ENCODE measurements at regions not wholly inside any gene's neighbourhood (a gene's known extent, or its start where the extent isn't known, plus 50 kb on each side); places are given as distances from the start of the nearest gene placed in this dataset.

- Histone ChIP-seq H3K4me1 (ENCODE audit: control insufficient read depth in 1 of 2, insufficient read depth in 2 of 2, low read length in 2 of 2) (peaks cover 0 to 8% of the 10 kb centered on the region in 2 donors), H3K9ac (ENCODE audit: low read depth in 1 of 2, low read length in 2 of 2) (no peak overlapping the region)
Observed at GRCh38 chr3:196147116-196147515, 64.1 kb downstream of the ZDHHC19 start.

GRCh38 chr3:196145468-196146262, 63.8 kb upstream of the TFRC start:
- Histone ChIP-seq H3K27me3 (ENCODE audit: control insufficient read depth in 1 of 2, insufficient read depth in 2 of 2, low read length in 2 of 2) (no peaks in the 10 kb centered on the region), H3K4me1 (ENCODE audit: control insufficient read depth in 1 of 2, insufficient read depth in 2 of 2, low read length in 2 of 2) (peaks cover 0 to 8% of the 10 kb centered on the region in 2 donors), H3K4me3 (ENCODE audit: low read depth in 1 of 2, low read length in 2 of 2) (no peak overlapping the region), H3K27ac (ENCODE audit: low read depth, low read length) (no peak overlapping the region), H3K9ac (ENCODE audit: low read depth in 1 of 2, low read length in 2 of 2) (no peak overlapping the region), H3K36me3 (ENCODE audit: control insufficient read depth in 1 of 2, insufficient read depth in 2 of 2, low read length in 2 of 2) (no peaks in the 10 kb centered on the region), H3K9me3 (ENCODE audit: control insufficient read depth in 1 of 2, low read length in 2 of 2) (peaks cover 0 to 4% of the 10 kb centered on the region in 2 donors)

More at GRCh38 chr3:196147116-196147515, 64.1 kb downstream of the ZDHHC19 start:
- Histone ChIP-seq H3K4me3 (ENCODE audit: low read depth in 1 of 2, low read length in 2 of 2) (no peak overlapping the region), H3K36me3 (ENCODE audit: control insufficient read depth in 1 of 2, insufficient read depth in 2 of 2, low read length in 2 of 2) (no peaks in the 10 kb centered on the region), H3K27me3 (ENCODE audit: control insufficient read depth in 1 of 2, insufficient read depth in 2 of 2, low read length in 2 of 2) (no peaks in the 10 kb centered on the region), H3K27ac (ENCODE audit: low read depth, low read length) (no peak overlapping the region), H3K9me3 (ENCODE audit: control insufficient read depth in 1 of 2, low read length in 2 of 2) (peaks cover 0 to 4% of the 10 kb centered on the region in 2 donors)

DNA sequence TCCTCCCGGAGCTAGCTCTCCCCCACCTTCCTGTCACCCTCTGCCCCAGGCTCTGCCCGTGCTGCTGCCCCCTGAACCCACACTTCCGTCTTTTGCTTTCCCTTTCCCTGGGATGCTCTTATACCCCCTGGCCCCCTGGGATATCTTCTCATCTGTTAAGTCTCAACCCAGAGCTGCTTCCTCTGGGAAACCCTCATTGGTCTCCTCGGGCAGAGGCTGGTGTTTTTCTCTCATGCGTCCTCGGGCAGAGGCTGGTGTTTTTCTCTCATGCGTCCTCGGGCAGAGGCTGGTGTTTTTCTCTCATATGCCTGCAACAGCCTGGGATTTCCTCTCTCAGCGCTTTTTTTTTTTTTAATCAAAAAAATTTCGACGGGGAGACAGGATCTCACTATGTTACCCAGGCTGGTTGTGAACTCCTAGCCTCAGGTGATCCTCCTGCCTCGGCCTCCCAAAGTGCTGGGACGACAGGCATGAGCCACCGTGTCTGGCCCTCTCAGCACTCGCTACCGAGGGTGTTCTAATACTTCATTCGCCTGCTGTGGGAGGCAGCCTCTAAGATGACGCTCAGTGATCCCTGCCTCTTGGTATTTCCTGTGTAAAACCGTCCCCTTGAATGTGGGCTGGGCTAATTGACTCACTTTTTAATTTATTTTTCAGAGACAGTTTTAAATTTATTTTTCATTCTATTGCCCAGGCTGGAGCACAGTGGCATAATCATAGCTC, 62.7 kb upstream of the TFRC start:
- Histone ChIP-seq H3K9ac (ENCODE audit: low read depth in 1 of 2, low read length in 2 of 2) (no peak overlapping the region), H3K4me3 (ENCODE audit: low read depth in 1 of 2, low read length in 2 of 2) (no peak overlapping the region), H3K4me1 (ENCODE audit: control insufficient read depth in 1 of 2, insufficient read depth in 2 of 2, low read length in 2 of 2) (peaks cover 0 to 8% of the 10 kb centered on the region in 2 donors), H3K27ac (ENCODE audit: low read depth, low read length) (no peak overlapping the region), H3K9me3 (ENCODE audit: control insufficient read depth in 1 of 2, low read length in 2 of 2) (no peaks in the 10 kb centered on the region), H3K36me3 (ENCODE audit: control insufficient read depth in 1 of 2, insufficient read depth in 2 of 2, low read length in 2 of 2) (no peaks in the 10 kb centered on the region), H3K27me3 (ENCODE audit: control insufficient read depth in 1 of 2, insufficient read depth in 2 of 2, low read length in 2 of 2) (no peaks in the 10 kb centered on the region)

DNA sequence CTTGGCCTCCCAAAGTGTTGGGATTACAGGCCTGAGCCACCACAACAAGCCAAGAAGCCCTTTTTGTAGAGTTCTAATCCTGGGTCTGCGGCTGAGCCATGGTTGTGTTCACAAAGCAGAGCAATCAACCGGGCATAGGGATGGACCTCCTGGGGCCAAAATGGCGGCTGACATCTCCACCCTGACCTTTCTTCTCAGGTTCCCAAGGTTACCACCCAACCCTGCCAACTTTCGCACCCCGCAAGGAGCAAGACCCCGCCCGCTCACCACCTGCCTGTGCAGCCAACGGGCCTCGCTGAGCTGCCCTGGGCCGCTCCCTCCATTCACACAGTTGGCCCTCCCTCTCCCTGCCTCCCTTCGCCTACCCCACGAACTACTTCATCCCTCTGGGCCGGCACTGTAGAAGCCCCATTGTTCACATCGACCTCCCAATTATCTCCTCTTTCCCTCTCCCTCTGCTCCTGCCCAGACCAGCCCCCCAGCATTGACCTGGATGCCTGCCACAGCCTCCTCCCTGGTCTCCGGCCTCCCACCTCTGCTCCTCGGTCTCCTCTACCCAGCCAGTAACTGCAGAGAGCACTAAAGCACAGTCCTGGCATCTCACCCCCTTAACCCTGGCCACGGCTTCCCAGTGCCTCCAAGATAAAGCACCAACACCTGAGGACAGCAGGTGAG, 62.0 kb upstream of the TFRC start:
- no peaks in the 10 kb centered on the region for H3K36me3 ChIP-seq (ENCODE audit: control insufficient read depth in 1 of 2, insufficient read depth in 2 of 2, low read length in 2 of 2)
- no peak overlapping the region for H3K9ac ChIP-seq (ENCODE audit: low read depth in 1 of 2, low read length in 2 of 2)
- H3K4me3 ChIP-seq (ENCODE audit: low read depth in 1 of 2, low read length in 2 of 2) = no peak overlapping the region
- H3K9me3 ChIP-seq (ENCODE audit: control insufficient read depth in 1 of 2, low read length in 2 of 2) = no peaks in the 10 kb centered on the region
- H3K4me1 ChIP-seq (ENCODE audit: control insufficient read depth in 1 of 2, insufficient read depth in 2 of 2, low read length in 2 of 2) = peaks cover 0 to 8% of the 10 kb centered on the region in 2 donors
- no peak overlapping the region for H3K27ac ChIP-seq (ENCODE audit: low read depth, low read length)
- no peaks in the 10 kb centered on the region for H3K27me3 ChIP-seq (ENCODE audit: control insufficient read depth in 1 of 2, insufficient read depth in 2 of 2, low read length in 2 of 2)

- H3K36me3 ChIP-seq (ENCODE audit: control insufficient read depth in 1 of 2, insufficient read depth in 2 of 2, low read length in 2 of 2) = no peaks in the 10 kb centered on the region
- peak overlapping the region; percentile 3 for H3K27ac ChIP-seq (ENCODE audit: low read depth, low read length)
- H3K4me3 ChIP-seq (ENCODE audit: low read depth in 1 of 2, low read length in 2 of 2) = peak overlapping the region in 1 of 2 donors; percentile 17
- no peaks in the 10 kb centered on the region for H3K27me3 ChIP-seq (ENCODE audit: control insufficient read depth in 1 of 2, insufficient read depth in 2 of 2, low read length in 2 of 2)
- no peak overlapping the region for H3K9ac ChIP-seq (ENCODE audit: low read depth in 1 of 2, low read length in 2 of 2)
- H3K9me3 ChIP-seq (ENCODE audit: control insufficient read depth in 1 of 2, low read length in 2 of 2) = no peaks in the 10 kb centered on the region
- H3K4me1 ChIP-seq (ENCODE audit: control insufficient read depth in 1 of 2, insufficient read depth in 2 of 2, low read length in 2 of 2) = peaks cover 0 to 8% of the 10 kb centered on the region in 2 donors
Observed at GRCh38 chr3:196142202-196142956, 60.5 kb upstream of the TFRC start.

- no peak overlapping the region for H3K4me3 ChIP-seq (ENCODE audit: low read depth in 1 of 2, low read length in 2 of 2)
- H3K4me1 ChIP-seq (ENCODE audit: control insufficient read depth in 1 of 2, insufficient read depth in 2 of 2, low read length in 2 of 2) = peaks cover 0 to 8% of the 10 kb centered on the region in 2 donors
- H3K36me3 ChIP-seq (ENCODE audit: control insufficient read depth in 1 of 2, insufficient read depth in 2 of 2, low read length in 2 of 2) = no peaks in the 10 kb centered on the region
- H3K27ac ChIP-seq (ENCODE audit: low read depth, low read length) = no peak overlapping the region
- no peaks in the 10 kb centered on the region for H3K27me3 ChIP-seq (ENCODE audit: control insufficient read depth in 1 of 2, insufficient read depth in 2 of 2, low read length in 2 of 2)
- H3K9me3 ChIP-seq (ENCODE audit: control insufficient read depth in 1 of 2, low read length in 2 of 2) = no peaks in the 10 kb centered on the region
- no peak overlapping the region for H3K9ac ChIP-seq (ENCODE audit: low read depth in 1 of 2, low read length in 2 of 2)
Observed at GRCh38 chr3:196141866-196142201, 59.9 kb upstream of the TFRC start.

GRCh38 chr3:196141052-196141865, 59.4 kb upstream of the TFRC start:
- H3K4me1 ChIP-seq (ENCODE audit: control insufficient read depth in 1 of 2, insufficient read depth in 2 of 2, low read length in 2 of 2) = peaks cover 0 to 8% of the 10 kb centered on the region in 2 donors
- H3K4me3 ChIP-seq (ENCODE audit: low read depth in 1 of 2, low read length in 2 of 2) = no peak overlapping the region
- H3K9ac ChIP-seq (ENCODE audit: low read depth in 1 of 2, low read length in 2 of 2) = no peak overlapping the region
- H3K9me3 ChIP-seq (ENCODE audit: control insufficient read depth in 1 of 2, low read length in 2 of 2) = no peaks in the 10 kb centered on the region
- no peaks in the 10 kb centered on the region for H3K27me3 ChIP-seq (ENCODE audit: control insufficient read depth in 1 of 2, insufficient read depth in 2 of 2, low read length in 2 of 2)
- H3K36me3 ChIP-seq (ENCODE audit: control insufficient read depth in 1 of 2, insufficient read depth in 2 of 2, low read length in 2 of 2) = no peaks in the 10 kb centered on the region
- no peak overlapping the region for H3K27ac ChIP-seq (ENCODE audit: low read depth, low read length)

DNA sequence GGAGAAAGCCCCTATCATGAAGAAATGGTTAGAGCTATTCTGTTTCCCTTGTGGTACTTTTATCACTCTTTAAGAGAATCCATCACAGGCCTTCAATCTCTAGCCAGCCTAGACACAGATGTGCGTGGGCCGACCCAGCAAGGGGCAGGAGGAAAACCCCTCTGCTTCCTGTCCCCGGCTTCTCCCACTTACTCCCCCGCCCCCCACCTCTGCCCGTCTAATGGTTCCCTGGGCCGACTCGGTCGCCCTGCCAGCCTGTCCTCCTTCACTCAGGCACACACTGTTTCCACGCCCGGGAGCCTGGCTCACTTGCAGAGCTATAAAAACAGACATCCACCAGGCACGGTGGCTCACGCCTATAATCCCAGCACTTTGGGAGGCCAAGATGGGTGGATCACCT, 58.3 kb upstream of the TFRC start:
- Histone ChIP-seq H3K9me3 (ENCODE audit: control insufficient read depth in 1 of 2, low read length in 2 of 2) (no peaks in the 10 kb centered on the region), H3K4me3 (ENCODE audit: low read depth in 1 of 2, low read length in 2 of 2) (no peak overlapping the region), H3K27me3 (ENCODE audit: control insufficient read depth in 1 of 2, insufficient read depth in 2 of 2, low read length in 2 of 2) (no peaks in the 10 kb centered on the region), H3K9ac (ENCODE audit: low read depth in 1 of 2, low read length in 2 of 2) (no peak overlapping the region), H3K4me1 (ENCODE audit: control insufficient read depth in 1 of 2, insufficient read depth in 2 of 2, low read length in 2 of 2) (peaks cover 0 to 8% of the 10 kb centered on the region in 2 donors), H3K36me3 (ENCODE audit: control insufficient read depth in 1 of 2, insufficient read depth in 2 of 2, low read length in 2 of 2) (no peaks in the 10 kb centered on the region), H3K27ac (ENCODE audit: low read depth, low read length) (no peak overlapping the region)

DNA sequence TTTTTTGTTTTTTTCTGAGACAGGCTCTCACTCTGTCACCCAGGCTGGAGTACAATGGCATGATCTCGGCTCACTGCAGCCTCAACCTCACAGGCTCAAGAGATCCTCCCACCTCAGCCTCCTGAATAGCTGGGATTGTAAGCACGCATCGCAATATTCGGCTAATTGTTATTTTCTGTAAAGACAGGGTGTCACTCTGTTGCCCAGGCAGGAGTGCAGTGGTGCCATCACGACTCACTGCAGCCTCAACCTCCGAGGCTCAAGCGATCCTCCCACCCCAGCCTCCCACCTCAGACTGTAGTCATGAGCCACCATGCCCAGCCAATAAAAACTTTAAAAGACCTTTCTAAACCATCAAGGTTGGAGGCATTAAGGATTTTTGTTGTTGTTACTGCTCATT, 57.4 kb upstream of the TFRC start:
- H3K27me3 ChIP-seq (ENCODE audit: control insufficient read depth in 1 of 2, insufficient read depth in 2 of 2, low read length in 2 of 2) = no peaks in the 10 kb centered on the region
- H3K4me1 ChIP-seq (ENCODE audit: control insufficient read depth in 1 of 2, insufficient read depth in 2 of 2, low read length in 2 of 2) = peaks cover 0 to 8% of the 10 kb centered on the region in 2 donors
- H3K9ac ChIP-seq (ENCODE audit: low read depth in 1 of 2, low read length in 2 of 2) = no peak overlapping the region
- H3K36me3 ChIP-seq (ENCODE audit: control insufficient read depth in 1 of 2, insufficient read depth in 2 of 2, low read length in 2 of 2) = no peaks in the 10 kb centered on the region
- no peak overlapping the region for H3K4me3 ChIP-seq (ENCODE audit: low read depth in 1 of 2, low read length in 2 of 2)
- H3K9me3 ChIP-seq (ENCODE audit: control insufficient read depth in 1 of 2, low read length in 2 of 2) = no peaks in the 10 kb centered on the region
- H3K27ac ChIP-seq (ENCODE audit: low read depth, low read length) = no peak overlapping the region

Measured in duodenal mucosa (tissue), 2 donors.